ENCODE measurements at regions not wholly inside any gene's neighbourhood (a gene's known extent, or its start where the extent isn't known, plus 50 kb on each side); places are given as distances from the start of the nearest gene placed in this dataset.
"Not testable (repeated sequence)": the region's sequence is repeated elsewhere in the genome, so short reads cannot be mapped to it uniquely, and the experiment has no call there.

DNA sequence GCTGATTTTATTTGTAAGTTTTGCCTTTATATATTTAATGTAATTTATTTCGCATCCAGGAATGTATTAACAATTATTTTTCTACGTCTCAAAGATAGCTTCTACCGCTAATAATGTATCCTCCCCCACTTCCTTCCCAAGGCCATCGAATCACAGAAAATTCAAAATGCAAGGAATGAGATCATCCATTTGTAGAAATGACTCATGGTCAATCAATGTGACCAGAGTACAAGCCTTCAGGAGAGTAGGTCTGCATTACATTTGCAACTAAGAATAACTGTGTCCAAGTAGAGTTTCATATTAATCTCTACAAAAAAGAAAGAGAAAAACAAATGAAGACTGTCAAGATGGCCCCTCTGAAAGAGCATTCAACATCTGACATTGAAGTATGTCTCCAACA lies 205.9 kb upstream of the PHF14 start:
- Histone ChIP-seq H3K9me3 (ENCODE audit: severe bottlenecking) (no peaks in the 10 kb centered on the region), H3K36me3 (no peaks in the 10 kb centered on the region), H3K4me3 (ENCODE audit: low read depth, low read length) (no peak overlapping the region), H3K27ac (no peak overlapping the region), H3K27me3 (ENCODE audit: insufficient read depth, low read depth, severe bottlenecking) (no peaks in the 10 kb centered on the region)
- TF ChIP-seq, protein P1, sequence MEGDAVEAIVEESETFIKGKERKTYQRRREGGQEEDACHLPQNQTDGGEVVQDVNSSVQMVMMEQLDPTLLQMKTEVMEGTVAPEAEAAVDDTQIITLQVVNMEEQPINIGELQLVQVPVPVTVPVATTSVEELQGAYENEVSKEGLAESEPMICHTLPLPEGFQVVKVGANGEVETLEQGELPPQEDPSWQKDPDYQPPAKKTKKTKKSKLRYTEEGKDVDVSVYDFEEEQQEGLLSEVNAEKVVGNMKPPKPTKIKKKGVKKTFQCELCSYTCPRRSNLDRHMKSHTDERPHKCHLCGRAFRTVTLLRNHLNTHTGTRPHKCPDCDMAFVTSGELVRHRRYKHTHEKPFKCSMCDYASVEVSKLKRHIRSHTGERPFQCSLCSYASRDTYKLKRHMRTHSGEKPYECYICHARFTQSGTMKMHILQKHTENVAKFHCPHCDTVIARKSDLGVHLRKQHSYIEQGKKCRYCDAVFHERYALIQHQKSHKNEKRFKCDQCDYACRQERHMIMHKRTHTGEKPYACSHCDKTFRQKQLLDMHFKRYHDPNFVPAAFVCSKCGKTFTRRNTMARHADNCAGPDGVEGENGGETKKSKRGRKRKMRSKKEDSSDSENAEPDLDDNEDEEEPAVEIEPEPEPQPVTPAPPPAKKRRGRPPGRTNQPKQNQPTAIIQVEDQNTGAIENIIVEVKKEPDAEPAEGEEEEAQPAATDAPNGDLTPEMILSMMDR (IDR thresholded peaks at IDR 0.05; ENCODE audit: low read depth, low read length), result no peak
- DNase-seq, result no peak

DNA sequence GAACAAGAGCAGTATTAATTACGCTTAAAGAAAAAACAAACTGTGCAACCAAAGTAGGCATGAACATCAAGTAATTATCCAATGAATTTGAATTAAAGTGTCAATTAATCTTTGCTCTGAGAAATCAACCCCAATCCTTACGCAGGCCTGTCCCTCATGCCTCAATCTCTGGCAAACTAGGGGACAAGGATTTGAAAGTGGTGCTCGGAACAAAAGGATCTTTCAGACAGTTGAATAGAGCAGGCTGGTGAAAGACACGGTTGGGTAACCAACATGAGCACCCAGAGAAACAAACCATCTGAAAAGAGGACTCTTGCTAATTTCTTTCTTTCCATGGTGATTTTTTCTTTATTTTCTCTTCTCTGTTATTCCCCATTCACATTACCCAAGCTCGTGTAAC lies 203.5 kb upstream of the PHF14 start:
- H3K36me3 ChIP-seq, result no peaks in the 10 kb centered on the region
- H3K9me3 ChIP-seq (ENCODE audit: severe bottlenecking), result no peaks in the 10 kb centered on the region
- DNase-seq, result no peak
- H3K4me3 ChIP-seq (ENCODE audit: low read depth, low read length), result no peak overlapping the region
- H3K27me3 ChIP-seq (ENCODE audit: insufficient read depth, low read depth, severe bottlenecking), result no peaks in the 10 kb centered on the region
- no peak overlapping the region for H3K27ac ChIP-seq
- TF ChIP-seq, protein P1 (IDR thresholded peaks at IDR 0.05; ENCODE audit: low read depth, low read length), result no peak

DNA sequence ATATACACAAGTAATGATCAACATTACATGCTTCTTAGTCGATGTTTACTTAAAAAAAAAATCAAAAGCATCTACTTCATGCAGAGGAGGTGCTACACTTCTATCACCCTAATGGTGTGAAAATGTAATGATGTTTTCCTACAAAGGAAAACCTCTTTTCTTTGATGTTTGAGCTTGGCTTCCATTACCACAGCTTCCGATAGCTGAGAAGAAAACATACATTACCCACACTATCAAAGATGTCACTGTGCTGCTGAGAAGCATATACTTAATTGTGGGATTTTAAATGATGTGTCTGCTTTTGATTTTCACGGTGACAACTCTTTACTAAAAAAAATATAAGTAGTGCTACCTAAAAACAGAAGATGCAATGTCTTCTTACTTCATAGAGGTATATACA lies 200.2 kb upstream of the PHF14 start:
- Histone ChIP-seq H3K4me3 (ENCODE audit: low read depth, low read length) (no peak overlapping the region), H3K36me3 (no peaks in the 10 kb centered on the region), H3K27ac (no peak overlapping the region), H3K9me3 (ENCODE audit: severe bottlenecking) (no peaks in the 10 kb centered on the region), H3K27me3 (ENCODE audit: insufficient read depth, low read depth, severe bottlenecking) (no peaks in the 10 kb centered on the region)
- no peak for DNase-seq
- TF ChIP-seq, protein P1 (IDR thresholded peaks at IDR 0.05; ENCODE audit: low read depth, low read length), result no peak

DNA sequence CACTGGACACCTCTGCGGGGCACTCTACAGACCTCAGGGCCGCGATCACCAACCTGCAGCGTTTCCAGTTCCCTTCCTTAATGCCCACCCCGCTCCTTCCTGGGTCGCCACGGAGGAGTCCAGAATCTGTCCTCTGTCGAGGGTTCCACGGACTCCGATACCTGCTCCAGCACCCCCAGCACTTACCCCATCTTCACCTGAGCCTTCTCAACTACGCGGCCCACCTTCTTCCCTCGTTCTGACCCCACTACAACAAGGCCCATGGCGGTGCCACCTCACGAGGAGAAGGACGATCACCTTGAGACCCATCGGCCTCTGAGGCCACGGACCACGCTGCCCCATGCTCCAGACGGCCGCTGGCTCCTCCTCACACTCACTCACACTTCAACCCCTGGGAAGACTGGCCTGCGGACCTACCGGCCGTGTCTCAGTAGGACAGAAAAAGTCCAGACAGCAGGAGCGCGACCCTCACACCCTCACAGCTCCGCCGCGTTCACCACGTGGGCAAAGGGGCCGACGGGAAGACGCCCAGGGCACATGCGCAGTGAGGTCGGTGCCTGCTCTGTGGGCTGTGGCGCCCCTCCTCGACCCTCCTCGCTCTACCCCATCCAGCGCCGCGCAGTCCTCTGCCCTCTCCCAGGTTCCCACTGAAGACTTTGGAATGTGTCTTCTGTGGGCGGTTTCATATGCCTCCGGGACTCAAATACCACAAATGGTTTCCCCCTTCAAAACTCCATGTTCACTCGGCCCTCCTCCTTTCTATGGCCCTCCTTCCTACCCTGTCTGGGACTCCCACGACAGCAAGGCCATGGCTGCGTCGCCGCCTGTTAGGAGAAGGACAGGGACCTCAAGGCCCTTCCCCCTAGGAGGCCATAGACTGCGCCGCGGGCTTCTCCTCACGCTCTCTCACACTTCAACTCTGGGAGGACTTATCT lies 193.9 kb upstream of the PHF14 start:
- Histone ChIP-seq H3K9me3 (ENCODE audit: severe bottlenecking) (no peaks in the 10 kb centered on the region), H3K4me3 (ENCODE audit: low read depth, low read length) (no peak overlapping the region), H3K27ac (no peak overlapping the region), H3K27me3 (ENCODE audit: insufficient read depth, low read depth, severe bottlenecking) (no peaks in the 10 kb centered on the region), H3K36me3 (no peaks in the 10 kb centered on the region)
- TF ChIP-seq, protein P1 (IDR thresholded peaks at IDR 0.05; ENCODE audit: low read depth, low read length), result no peak
- DNase-seq, result no peak

DNA sequence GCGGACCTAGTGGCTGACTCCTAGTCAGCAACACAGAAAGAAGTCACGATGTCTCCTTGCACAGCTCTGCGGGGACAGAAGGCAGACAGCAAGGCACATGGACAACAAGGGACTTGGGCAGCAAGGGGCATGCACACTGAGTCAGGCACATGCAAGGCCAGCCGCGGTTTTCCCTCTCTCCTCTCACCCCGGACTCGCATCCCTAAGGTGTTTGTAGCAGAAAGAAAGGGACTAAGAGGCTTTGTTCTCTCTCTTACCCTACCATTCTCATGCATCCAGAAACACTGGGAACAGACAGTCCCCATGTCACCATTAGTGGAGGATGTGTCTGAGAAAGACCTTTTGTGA lies 193.3 kb upstream of the PHF14 start:
- no peaks in the 10 kb centered on the region for H3K9me3 ChIP-seq (ENCODE audit: severe bottlenecking)
- TF ChIP-seq, protein P1 (IDR thresholded peaks at IDR 0.05; ENCODE audit: low read depth, low read length), result no peak
- no peaks in the 10 kb centered on the region for H3K36me3 ChIP-seq
- H3K27ac ChIP-seq, result no peak overlapping the region
- no peak for DNase-seq
- no peaks in the 10 kb centered on the region for H3K27me3 ChIP-seq (ENCODE audit: insufficient read depth, low read depth, severe bottlenecking)
- no peak overlapping the region for H3K4me3 ChIP-seq (ENCODE audit: low read depth, low read length)

DNA sequence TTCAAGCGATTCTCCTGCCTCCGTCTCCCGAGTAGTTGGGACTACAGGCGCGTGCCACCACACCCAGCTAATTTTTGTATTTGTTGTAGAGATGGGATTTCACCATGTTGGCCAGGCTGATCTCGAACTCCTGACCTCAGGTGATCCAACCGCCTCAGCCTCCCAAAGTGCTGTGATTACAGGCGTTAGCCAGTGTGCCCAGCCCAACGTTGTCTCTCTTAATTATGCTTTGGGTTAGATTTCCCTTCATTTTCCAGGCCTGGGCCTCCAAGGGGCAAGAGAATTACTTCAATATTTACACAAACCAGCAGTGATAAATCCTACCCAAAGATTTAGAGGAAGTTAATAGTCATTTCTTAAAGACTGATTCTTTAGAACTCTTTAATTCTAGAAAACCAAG lies 186.7 kb upstream of the PHF14 start:
- not testable (repeated sequence) for H3K4me3 ChIP-seq (ENCODE audit: low read depth, low read length); H3K36me3 ChIP-seq; H3K9me3 ChIP-seq (ENCODE audit: severe bottlenecking); H3K27me3 ChIP-seq (ENCODE audit: insufficient read depth, low read depth, severe bottlenecking); H3K27ac ChIP-seq; DNase-seq
